ENCODE measurements at regions not wholly inside any gene's neighbourhood (a gene's known extent, or its start where the extent isn't known, plus 50 kb on each side); places are given as distances from the start of the nearest gene placed in this dataset.

- Histone ChIP-seq H3K9me3 (no peaks in the 10 kb centered on the region), H3K4me1 (no peaks in the 10 kb centered on the region), H3K27me3 (no peaks in the 10 kb centered on the region), H3K36me3 (no peaks in the 10 kb centered on the region), H3K27ac (no peak overlapping the region), H3K4me3 (no peak overlapping the region)
- ATAC-seq (no peak), DNase-seq (no peak)
- in situ Hi-C loops (cut with MboI; ENCODE audit: low sequenced_read_pairs in 4 of 4) (no loop called here), intact Hi-C loops (cut with DNase I; ENCODE audit: low total_unique reads) (no loop called here)
- TF ChIP-seq CTCF (IDR thresholded peaks at IDR 0.05 in 4 of 5, conservative IDR thresholded peaks at IDR 0.05 in 1 of 5) (no peak), POLR2A (IDR thresholded peaks at IDR 0.05) (no peak)
These were observed 199.8 kb downstream of the SMC2 start for GRCh38 chr9:104293877-104294276.

- intact Hi-C loops (cut with DNase I; ENCODE audit: low total_unique reads): no loop called here
These were observed 203.9 kb upstream of the OR13F1 start for GRCh38 chr9:104300124-104300523.

GRCh38 chr9:104301755-104302154 lies 202.3 kb upstream of the OR13F1 start:
- Histone ChIP-seq H3K9me3 (no peaks in the 10 kb centered on the region), H3K4me1 (no peaks in the 10 kb centered on the region), H3K36me3 (no peaks in the 10 kb centered on the region), H3K27ac (no peak overlapping the region), H3K4me3 (no peak overlapping the region), H3K27me3 (no peaks in the 10 kb centered on the region)
- intact Hi-C loops (cut with DNase I; ENCODE audit: low total_unique reads): no loop called here
- TF ChIP-seq POLR2A (IDR thresholded peaks at IDR 0.05) (no peak), CTCF (IDR thresholded peaks at IDR 0.05 in 4 of 5, conservative IDR thresholded peaks at IDR 0.05 in 1 of 5) (no peak)
- in situ Hi-C loops (cut with MboI; ENCODE audit: low sequenced_read_pairs in 4 of 4): no loop called here
- DNase-seq (no peak), ATAC-seq (no peak)

More at GRCh38 chr9:104300124-104300523, 203.9 kb upstream of the OR13F1 start:
- in situ Hi-C loops (cut with MboI; ENCODE audit: low sequenced_read_pairs in 4 of 4): no loop called here
- Histone ChIP-seq H3K4me3 (no peak overlapping the region), H3K36me3 (no peaks in the 10 kb centered on the region), H3K4me1 (no peaks in the 10 kb centered on the region), H3K27ac (no peak overlapping the region), H3K9me3 (no peaks in the 10 kb centered on the region), H3K27me3 (no peaks in the 10 kb centered on the region)
- ATAC-seq (no peak), DNase-seq (no peak)
- TF ChIP-seq CTCF (IDR thresholded peaks at IDR 0.05 in 4 of 5, conservative IDR thresholded peaks at IDR 0.05 in 1 of 5) (no peak), POLR2A (IDR thresholded peaks at IDR 0.05) (no peak)

- Histone ChIP-seq H3K4me3 (no peak overlapping the region), H3K4me1 (no peaks in the 10 kb centered on the region), H3K36me3 (no peaks in the 10 kb centered on the region), H3K27ac (no peak overlapping the region), H3K27me3 (no peaks in the 10 kb centered on the region), H3K9me3 (no peaks in the 10 kb centered on the region)
- intact Hi-C loops (cut with DNase I; ENCODE audit: low total_unique reads): no loop called here
- DNase-seq (no peak), ATAC-seq (no peak)
- in situ Hi-C loops (cut with MboI; ENCODE audit: low sequenced_read_pairs in 4 of 4): no loop called here
- TF ChIP-seq POLR2A (IDR thresholded peaks at IDR 0.05) (no peak), CTCF (IDR thresholded peaks at IDR 0.05 in 4 of 5, conservative IDR thresholded peaks at IDR 0.05 in 1 of 5) (no peak)
These were observed 201.3 kb upstream of the OR13F1 start for GRCh38 chr9:104302775-104303174.

- no peaks in the 10 kb centered on the region for H3K36me3 ChIP-seq
- no peaks in the 10 kb centered on the region for H3K27me3 ChIP-seq
- no peak overlapping the region for H3K27ac ChIP-seq
- no peaks in the 10 kb centered on the region for H3K4me1 ChIP-seq
- ATAC-seq (no peak), DNase-seq (no peak)
- intact Hi-C loops (cut with DNase I; ENCODE audit: low total_unique reads): no loop called here
- in situ Hi-C loops (cut with MboI; ENCODE audit: low sequenced_read_pairs in 4 of 4): no loop called here
- no peaks in the 10 kb centered on the region for H3K9me3 ChIP-seq
- H3K4me3 ChIP-seq: no peak overlapping the region
- TF ChIP-seq CTCF (IDR thresholded peaks at IDR 0.05 in 4 of 5, conservative IDR thresholded peaks at IDR 0.05 in 1 of 5): no peak
- no peak for TF ChIP-seq POLR2A (IDR thresholded peaks at IDR 0.05)
These were observed 199.1 kb upstream of the OR13F1 start for GRCh38 chr9:104304925-104305324.
